Right lung (tissue), 2 donors: ENCODE measurements at regions not wholly inside any gene's neighbourhood (a gene's known extent, or its start where the extent isn't known, plus 50 kb on each side); places are given as distances from the start of the nearest gene placed in this dataset.
"Not testable (repeated sequence)": the region's sequence is repeated elsewhere in the genome, so short reads cannot be mapped to it uniquely, and the experiment has no call there.

Source experiments
- DNase-seq, 2 donors: peaks; one replicate each; pipeline ENCODE4 v3.0.0-alpha.2; 2013

GRCh38 chr7:81286754-81287153 lies 367.9 kb upstream of the SEMA3C start:
- not testable (repeated sequence) for DNase-seq

GRCh38 chr7:81285142-81285871 lies 366.5 kb upstream of the SEMA3C start:
- DNase-seq = no peak

GRCh38 chr7:81284576-81284975 lies 365.7 kb upstream of the SEMA3C start:
- DNase-seq = no peak

GRCh38 chr7:81280531-81280930 lies 361.7 kb upstream of the SEMA3C start:
- no peak for DNase-seq

- DNase-seq = no peak
Measured at GRCh38 chr7:81277691-81278090, 358.8 kb upstream of the SEMA3C start.

GRCh38 chr7:81273601-81274397 lies 354.9 kb upstream of the SEMA3C start:
- no peak for DNase-seq

GRCh38 chr7:81272176-81272575 lies 353.3 kb upstream of the SEMA3C start:
- no peak for DNase-seq

GRCh38 chr7:81268551-81268950 lies 349.7 kb upstream of the SEMA3C start:
- no peak for DNase-seq

GRCh38 chr7:81267508-81267907 lies 348.7 kb upstream of the SEMA3C start:
- DNase-seq = no peak

GRCh38 chr7:81264116-81264515 lies 345.3 kb upstream of the SEMA3C start:
- DNase-seq = no peak

GRCh38 chr7:81260152-81260551 lies 341.3 kb upstream of the SEMA3C start:
- no peak for DNase-seq

GRCh38 chr7:81256991-81257390 lies 338.1 kb upstream of the SEMA3C start:
- no peak for DNase-seq

- DNase-seq = no peak
Measured at GRCh38 chr7:81248420-81248819, 329.6 kb upstream of the SEMA3C start.

GRCh38 chr7:81247364-81247763 lies 328.5 kb upstream of the SEMA3C start:
- DNase-seq = not testable (repeated sequence)

- DNase-seq = no peak
Measured at GRCh38 chr7:81245353-81245752, 326.5 kb upstream of the SEMA3C start.

- peak; percentile 88 to 90 for DNase-seq
Measured at GRCh38 chr7:81244224-81244623, 325.4 kb upstream of the SEMA3C start.

GRCh38 chr7:81236560-81236959 lies 317.7 kb upstream of the SEMA3C start:
- DNase-seq = no peak

GRCh38 chr7:81235997-81236396 lies 317.1 kb upstream of the SEMA3C start:
- no peak for DNase-seq

- no peak for DNase-seq
Measured at GRCh38 chr7:81234896-81235295, 316.0 kb upstream of the SEMA3C start.

- DNase-seq = no peak
Measured at GRCh38 chr7:81233208-81233940, 314.5 kb upstream of the SEMA3C start.

- no peak for DNase-seq
Measured at GRCh38 chr7:81232084-81232799, 313.4 kb upstream of the SEMA3C start.

- no peak for DNase-seq
Measured at GRCh38 chr7:81231301-81231838, 312.5 kb upstream of the SEMA3C start.
